ENCODE measurements at regions not wholly inside any gene's neighbourhood (a gene's known extent, or its start where the extent isn't known, plus 50 kb on each side); places are given as distances from the start of the nearest gene placed in this dataset.
"Not testable (repeated sequence)": the region's sequence is repeated elsewhere in the genome, so short reads cannot be mapped to it uniquely, and the experiment has no call there.

DNA sequence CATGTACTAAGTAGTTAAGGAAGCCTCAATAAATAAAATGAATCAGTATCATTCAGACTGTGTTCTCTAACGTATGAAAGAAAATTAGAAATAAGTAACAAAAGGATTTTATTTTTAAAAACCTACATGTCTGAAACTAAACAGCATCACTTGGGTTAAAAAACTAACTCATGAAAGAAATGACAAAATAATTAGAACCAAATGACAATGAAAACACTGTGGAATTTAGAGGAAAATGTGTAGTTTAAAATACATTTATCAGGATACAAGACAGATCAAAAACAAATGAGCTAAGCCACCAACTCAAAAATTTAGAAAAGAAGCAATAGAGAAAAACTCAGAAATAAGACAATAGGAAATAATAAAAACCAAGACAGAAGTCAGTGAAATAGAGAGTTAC lies 108.7 kb downstream of the TENT5C start:
- no peak overlapping the region for H3K4me3 ChIP-seq (ENCODE audit: low read depth, low read length)
- no peak for DNase-seq (ENCODE audit: low read depth)
- TF ChIP-seq, protein P1, sequence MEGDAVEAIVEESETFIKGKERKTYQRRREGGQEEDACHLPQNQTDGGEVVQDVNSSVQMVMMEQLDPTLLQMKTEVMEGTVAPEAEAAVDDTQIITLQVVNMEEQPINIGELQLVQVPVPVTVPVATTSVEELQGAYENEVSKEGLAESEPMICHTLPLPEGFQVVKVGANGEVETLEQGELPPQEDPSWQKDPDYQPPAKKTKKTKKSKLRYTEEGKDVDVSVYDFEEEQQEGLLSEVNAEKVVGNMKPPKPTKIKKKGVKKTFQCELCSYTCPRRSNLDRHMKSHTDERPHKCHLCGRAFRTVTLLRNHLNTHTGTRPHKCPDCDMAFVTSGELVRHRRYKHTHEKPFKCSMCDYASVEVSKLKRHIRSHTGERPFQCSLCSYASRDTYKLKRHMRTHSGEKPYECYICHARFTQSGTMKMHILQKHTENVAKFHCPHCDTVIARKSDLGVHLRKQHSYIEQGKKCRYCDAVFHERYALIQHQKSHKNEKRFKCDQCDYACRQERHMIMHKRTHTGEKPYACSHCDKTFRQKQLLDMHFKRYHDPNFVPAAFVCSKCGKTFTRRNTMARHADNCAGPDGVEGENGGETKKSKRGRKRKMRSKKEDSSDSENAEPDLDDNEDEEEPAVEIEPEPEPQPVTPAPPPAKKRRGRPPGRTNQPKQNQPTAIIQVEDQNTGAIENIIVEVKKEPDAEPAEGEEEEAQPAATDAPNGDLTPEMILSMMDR (IDR thresholded peaks at IDR 0.05; ENCODE audit: insufficient read depth, low read length) = no peak

DNA sequence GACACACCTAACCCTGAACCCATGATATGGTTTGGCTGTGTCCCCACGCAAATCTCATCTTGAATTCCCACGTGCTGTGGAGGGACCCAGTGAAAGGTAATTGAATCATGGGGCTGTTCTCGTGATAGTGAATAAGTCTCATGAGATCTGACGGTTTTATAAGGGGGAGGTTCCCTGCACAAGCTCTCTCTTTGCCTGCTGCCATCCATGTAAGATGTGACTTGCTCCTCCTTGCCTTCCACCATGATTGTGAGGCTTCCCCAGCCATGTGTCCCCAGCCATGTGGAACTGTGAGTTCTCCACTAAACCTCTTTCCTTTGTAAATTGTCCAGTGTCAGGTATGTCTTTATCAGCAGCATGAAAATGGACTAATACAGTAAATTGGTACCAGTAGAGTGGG lies 110.2 kb downstream of the TENT5C start:
- not testable (repeated sequence) for DNase-seq (ENCODE audit: low read depth); H3K4me3 ChIP-seq (ENCODE audit: low read depth, low read length)

DNA sequence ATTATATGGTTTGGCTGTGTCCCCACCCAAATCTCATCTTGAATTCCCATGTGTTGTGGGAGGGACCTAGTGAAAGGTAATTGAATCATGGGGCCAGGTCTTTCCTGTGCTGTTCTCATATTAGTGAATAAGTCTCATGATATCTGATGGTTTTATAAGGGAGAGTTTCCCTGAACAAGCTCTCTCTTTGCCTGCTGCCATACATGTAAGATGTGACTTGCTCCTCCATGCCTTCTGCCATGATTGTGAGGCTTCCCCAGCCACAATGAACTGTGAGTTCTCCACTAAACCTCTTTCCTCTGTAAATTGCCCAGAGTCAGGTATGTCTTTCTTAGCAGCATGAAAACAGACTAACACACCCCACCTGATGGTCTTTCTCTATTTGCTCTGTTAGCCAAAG lies 112.1 kb downstream of the TENT5C start:
- H3K4me3 ChIP-seq (ENCODE audit: low read depth, low read length); DNase-seq (ENCODE audit: low read depth): not testable (repeated sequence)

GRCh38 chr1:117718596-117718995 lies 112.7 kb downstream of the TENT5C start:
- H3K4me3 ChIP-seq (ENCODE audit: low read depth, low read length); DNase-seq (ENCODE audit: low read depth): not testable (repeated sequence)

- TF ChIP-seq, protein P1 (IDR thresholded peaks at IDR 0.05; ENCODE audit: insufficient read depth, low read length) = no peak
Measured at GRCh38 chr1:117719004-117719403, 113.2 kb downstream of the TENT5C start.

GRCh38 chr1:117732065-117732797 lies 126.4 kb downstream of the TENT5C start:
- peak; percentile 71 for DNase-seq (ENCODE audit: low read depth)
- TF ChIP-seq, protein P1 (IDR thresholded peaks at IDR 0.05; ENCODE audit: insufficient read depth, low read length) = no peak
- H3K4me3 ChIP-seq (ENCODE audit: low read depth, low read length) = no peak overlapping the region

More at GRCh38 chr1:117719004-117719403, 113.2 kb downstream of the TENT5C start:
- DNase-seq (ENCODE audit: low read depth) = no peak
- H3K4me3 ChIP-seq (ENCODE audit: low read depth, low read length) = no peak overlapping the region

DNA sequence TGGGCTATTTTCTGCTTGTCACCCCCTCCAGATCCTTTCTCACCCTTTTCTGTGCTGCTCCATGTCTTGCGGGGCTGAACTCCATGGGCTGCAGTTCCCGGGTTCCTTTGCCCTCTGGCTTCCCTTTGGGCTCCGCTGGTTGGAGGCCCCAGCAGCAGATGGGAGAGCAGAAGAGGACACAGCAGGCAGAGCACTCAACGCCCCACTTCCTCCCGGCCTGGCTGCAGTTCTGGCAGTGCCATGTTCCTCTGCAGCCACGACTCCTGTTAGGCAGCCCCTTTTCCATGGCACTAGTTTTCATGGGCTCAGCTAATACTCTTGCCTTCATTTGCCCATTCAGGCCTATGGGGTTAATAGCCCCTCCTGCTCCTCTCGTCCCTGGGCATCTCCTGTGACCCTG lies 127.1 kb downstream of the TENT5C start:
- TF ChIP-seq, protein P1 (IDR thresholded peaks at IDR 0.05; ENCODE audit: insufficient read depth, low read length) = no peak
- H3K4me3 ChIP-seq (ENCODE audit: low read depth, low read length) = no peak overlapping the region
- DNase-seq (ENCODE audit: low read depth) = no peak

GRCh38 chr1:117734403-117734802 lies 128.6 kb downstream of the TENT5C start:
- no peak for DNase-seq (ENCODE audit: low read depth)
- TF ChIP-seq, protein P1 (IDR thresholded peaks at IDR 0.05; ENCODE audit: insufficient read depth, low read length) = no peak
- no peak overlapping the region for H3K4me3 ChIP-seq (ENCODE audit: low read depth, low read length)
